GM19467 (cell line): ENCODE measurements at regions not wholly inside any gene's neighbourhood (a gene's known extent, or its start where the extent isn't known, plus 50 kb on each side); places are given as distances from the start of the nearest gene placed in this dataset.

Source experiments
- ATAC-seq: cut with Tn5 transposase; IDR thresholded peaks from one replicate; pipeline ENCODE4 v1.9.1; 2021; ENCODE audit warnings: mild to moderate bottlenecking, moderate library complexity; ENCODE audit not compliant: unreplicated experiment

- ATAC-seq: no peak
Observed at GRCh38 chr13:44211286-44211685, 162.3 kb upstream of the SERP2 start.

- ATAC-seq: no peak
Observed at GRCh38 chr13:44211704-44212346, 161.8 kb upstream of the SERP2 start.

GRCh38 chr13:44212633-44213396 lies 160.8 kb upstream of the SERP2 start:
- no peak for ATAC-seq

- ATAC-seq: no peak
Observed at GRCh38 chr13:44218501-44219240, 155.0 kb upstream of the SERP2 start.

GRCh38 chr13:44219577-44220548 lies 153.8 kb upstream of the SERP2 start:
- ATAC-seq: no peak

GRCh38 chr13:44220948-44221347 lies 152.7 kb upstream of the SERP2 start:
- no peak for ATAC-seq

- ATAC-seq: no peak
Observed at GRCh38 chr13:44221657-44222056, 152.0 kb upstream of the SERP2 start.

- ATAC-seq: no peak
Observed at GRCh38 chr13:44223770-44224444, 149.7 kb upstream of the SERP2 start.

- ATAC-seq: no peak
Observed at GRCh38 chr13:44224450-44225149, 149.0 kb upstream of the SERP2 start.

- no peak for ATAC-seq
Observed at GRCh38 chr13:44229371-44230030, 144.1 kb upstream of the SERP2 start.

- ATAC-seq: no peak
Observed at GRCh38 chr13:44230071-44230470, 143.6 kb upstream of the SERP2 start.

GRCh38 chr13:44230736-44231135 lies 142.9 kb upstream of the SERP2 start:
- ATAC-seq: no peak

GRCh38 chr13:44231786-44232516 lies 141.7 kb upstream of the SERP2 start:
- no peak for ATAC-seq

GRCh38 chr13:44232774-44233173 lies 140.8 kb upstream of the SERP2 start:
- ATAC-seq: no peak

GRCh38 chr13:44234566-44234965 lies 139.1 kb upstream of the SERP2 start:
- ATAC-seq: no peak

GRCh38 chr13:44236370-44236769 lies 137.3 kb upstream of the SERP2 start:
- ATAC-seq: no peak

GRCh38 chr13:44236801-44237207 lies 136.8 kb upstream of the SERP2 start:
- no peak for ATAC-seq

GRCh38 chr13:44237276-44237767 lies 136.3 kb upstream of the SERP2 start:
- ATAC-seq: no peak
